ENCODE measurements at regions not wholly inside any gene's neighbourhood (a gene's known extent, or its start where the extent isn't known, plus 50 kb on each side); places are given as distances from the start of the nearest gene placed in this dataset.

DNA sequence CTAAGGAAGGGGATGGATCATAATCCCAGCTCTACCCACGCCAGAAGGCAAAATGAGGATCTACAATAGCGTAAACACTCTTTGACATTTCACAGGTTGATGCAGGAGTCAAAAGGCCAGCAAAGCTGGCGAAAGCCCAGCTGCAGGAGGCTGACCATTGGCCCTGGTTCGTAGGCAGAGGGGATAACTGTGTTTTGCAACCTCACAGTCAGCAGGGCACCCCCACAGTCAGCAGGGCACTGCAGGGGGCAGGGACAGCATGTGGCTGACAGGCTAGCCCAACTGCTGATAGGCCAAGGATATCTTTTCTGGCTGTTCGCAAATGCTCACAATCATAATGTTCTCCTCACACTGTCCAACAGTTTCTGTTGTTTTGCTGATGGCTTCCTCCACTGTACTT lies 372.7 kb downstream of the BUD13 start:
- TF ChIP-seq, protein P1, sequence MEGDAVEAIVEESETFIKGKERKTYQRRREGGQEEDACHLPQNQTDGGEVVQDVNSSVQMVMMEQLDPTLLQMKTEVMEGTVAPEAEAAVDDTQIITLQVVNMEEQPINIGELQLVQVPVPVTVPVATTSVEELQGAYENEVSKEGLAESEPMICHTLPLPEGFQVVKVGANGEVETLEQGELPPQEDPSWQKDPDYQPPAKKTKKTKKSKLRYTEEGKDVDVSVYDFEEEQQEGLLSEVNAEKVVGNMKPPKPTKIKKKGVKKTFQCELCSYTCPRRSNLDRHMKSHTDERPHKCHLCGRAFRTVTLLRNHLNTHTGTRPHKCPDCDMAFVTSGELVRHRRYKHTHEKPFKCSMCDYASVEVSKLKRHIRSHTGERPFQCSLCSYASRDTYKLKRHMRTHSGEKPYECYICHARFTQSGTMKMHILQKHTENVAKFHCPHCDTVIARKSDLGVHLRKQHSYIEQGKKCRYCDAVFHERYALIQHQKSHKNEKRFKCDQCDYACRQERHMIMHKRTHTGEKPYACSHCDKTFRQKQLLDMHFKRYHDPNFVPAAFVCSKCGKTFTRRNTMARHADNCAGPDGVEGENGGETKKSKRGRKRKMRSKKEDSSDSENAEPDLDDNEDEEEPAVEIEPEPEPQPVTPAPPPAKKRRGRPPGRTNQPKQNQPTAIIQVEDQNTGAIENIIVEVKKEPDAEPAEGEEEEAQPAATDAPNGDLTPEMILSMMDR (IDR thresholded peaks at IDR 0.05): no peak
- no peak for TF ChIP-seq POLR2A (IDR thresholded peaks at IDR 0.05)
